GM18861 (cell line): ENCODE measurements at regions not wholly inside any gene's neighbourhood (a gene's known extent, or its start where the extent isn't known, plus 50 kb on each side); places are given as distances from the start of the nearest gene placed in this dataset.
A peak's percentile ranks its signal among the peaks of the same experiment; 100 is the strongest.
"Not testable (repeated sequence)": the region's sequence is repeated elsewhere in the genome, so short reads cannot be mapped to it uniquely, and the experiment has no call there.

ENCODE experiments used
- ATAC-seq: cut with Tn5 transposase; IDR thresholded peaks from one replicate; pipeline ENCODE4 v1.9.1; 2021; ENCODE audit not compliant: unreplicated experiment

DNA sequence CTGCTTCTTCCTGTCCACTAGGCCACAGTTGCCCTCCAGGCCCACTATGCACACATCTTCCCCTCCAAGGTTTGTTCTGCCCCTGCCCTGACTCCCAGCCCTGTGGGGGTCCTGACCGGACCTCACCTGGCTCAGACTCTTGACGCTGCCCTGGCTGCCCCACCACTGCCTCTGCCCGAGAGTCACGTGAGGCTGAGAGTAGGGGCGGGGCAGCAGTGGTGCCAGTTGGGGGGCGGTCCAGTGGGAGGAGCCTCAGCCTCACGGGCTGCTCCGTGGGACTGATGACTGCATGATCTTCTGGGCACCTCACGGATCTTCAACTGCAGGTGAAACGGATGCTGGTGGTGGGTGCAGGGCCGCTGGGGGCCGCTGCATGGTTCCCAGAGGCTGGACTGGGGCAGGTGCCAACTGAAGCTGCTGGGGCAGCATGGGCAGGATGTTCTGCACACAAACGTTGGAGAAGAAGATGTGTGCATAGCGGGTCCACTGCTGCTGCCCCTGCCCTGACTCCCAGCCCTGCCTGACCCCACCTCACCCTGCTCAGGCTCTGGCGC is 77.6 kb downstream of the HHIPL2 start:
- ATAC-seq, result not testable (repeated sequence)

DNA sequence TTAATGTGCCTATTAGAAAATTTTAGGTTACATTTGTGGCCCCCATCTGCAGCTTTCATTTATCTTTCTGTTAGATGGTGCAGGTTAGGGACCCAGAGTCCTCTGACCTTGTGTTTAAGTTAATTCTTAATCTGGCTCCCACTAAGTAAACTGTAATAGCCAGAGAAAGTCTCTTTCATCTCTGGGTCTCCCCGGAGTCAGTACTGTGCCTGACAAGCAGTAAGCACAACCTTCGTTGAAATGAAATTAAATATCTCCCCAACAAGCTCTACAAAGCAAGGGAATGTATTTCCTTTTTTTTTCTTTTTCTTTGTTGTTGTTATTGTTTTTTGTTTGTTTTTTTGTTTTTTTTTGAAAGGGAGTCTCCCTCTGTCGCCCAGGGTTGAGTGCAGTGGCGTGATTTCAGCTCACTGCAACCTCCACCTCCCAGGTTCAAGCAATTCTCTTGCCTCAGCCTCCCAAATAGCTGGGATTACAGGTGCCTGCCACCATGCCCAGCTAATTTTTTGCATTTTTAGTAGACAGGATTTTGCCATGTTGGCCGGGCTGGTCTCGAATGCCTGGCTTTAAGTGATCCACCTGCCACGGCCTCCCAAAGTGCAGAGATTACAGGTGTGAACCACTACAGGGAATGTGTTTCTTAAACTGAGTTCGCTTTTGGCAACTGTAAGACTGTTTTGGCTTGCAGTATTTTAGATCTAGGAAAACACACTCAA is 81.6 kb downstream of the HHIPL2 start:
- no peak for ATAC-seq

DNA sequence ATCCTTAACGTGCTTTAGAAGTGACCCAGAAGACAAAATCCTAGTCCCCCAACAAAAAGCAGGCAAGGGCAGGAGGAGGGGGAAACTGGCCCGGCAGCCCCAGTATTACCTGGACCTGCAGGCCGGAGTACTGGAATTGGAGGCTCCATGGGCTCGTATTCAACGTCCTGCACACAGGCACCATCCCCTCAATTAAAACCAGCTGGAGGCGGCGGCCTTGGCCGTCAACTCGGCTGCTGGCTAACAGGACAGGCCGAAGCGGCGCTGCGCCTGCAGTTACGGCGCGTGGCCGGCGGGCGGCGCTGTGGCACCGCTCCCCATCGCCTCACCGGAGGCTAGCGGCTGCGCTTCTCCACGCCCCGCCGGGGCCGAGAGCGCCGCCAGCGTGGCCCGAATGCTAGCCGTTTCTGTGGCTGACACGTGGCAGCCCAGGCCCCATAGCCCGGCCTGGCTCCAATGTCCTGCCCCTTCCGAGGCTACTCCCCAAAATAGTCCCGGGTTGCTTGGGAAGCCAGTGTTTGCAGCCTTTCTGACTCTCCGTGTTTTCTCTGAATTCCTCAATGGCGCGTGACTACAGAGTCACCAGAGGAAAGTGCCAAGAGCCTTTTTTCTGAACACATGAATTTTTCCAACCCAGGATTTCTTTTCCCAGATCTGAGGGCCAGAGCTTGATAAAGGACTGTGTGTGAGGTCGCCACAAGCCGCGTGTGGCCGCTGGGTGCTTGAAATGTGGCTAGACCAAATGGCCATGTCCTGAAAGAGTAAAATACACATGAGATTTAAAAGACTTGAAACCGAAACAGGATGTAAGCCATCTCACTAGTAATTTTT is 82.5 kb downstream of the HHIPL2 start:
- peak; percentile 84 for ATAC-seq

GRCh38 chr1:222464841-222465210 is 83.1 kb downstream of the HHIPL2 start:
- peak; percentile 26 for ATAC-seq

DNA sequence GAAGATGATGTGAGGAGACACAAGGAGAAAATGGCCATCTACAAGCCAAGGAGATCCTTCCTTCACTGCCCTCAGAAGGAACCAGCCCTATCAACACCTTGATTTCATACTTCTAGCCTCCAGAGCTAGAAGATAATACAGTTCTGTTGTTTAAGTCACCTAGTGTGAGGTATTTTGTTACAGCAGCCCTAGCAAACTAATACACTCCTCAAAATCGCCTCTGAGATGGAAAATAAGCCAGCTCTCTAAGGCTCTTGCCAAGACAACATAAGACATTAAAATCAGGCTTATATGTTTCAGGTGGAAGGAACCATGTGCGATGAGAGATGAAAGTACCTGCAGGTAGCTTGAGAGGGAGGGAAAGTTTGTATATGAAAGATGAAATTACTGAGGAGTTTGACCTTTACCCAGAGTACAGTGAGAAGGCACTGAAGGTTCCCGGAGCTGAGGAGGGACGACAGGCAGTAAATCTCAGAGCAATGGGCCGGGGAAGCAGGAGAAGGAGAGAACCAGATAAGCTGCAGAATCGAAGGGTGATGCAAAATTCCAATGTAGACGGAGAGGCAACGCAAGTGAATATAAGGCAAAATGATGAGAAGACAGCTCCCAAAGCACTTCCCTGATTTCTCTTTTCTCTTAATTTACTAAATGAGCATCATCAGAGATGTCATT is 84.7 kb downstream of the HHIPL2 start:
- ATAC-seq, result no peak

GRCh38 chr1:222462601-222463000 is 85.3 kb downstream of the HHIPL2 start:
- no peak for ATAC-seq

- ATAC-seq, result no peak
These were observed 86.0 kb downstream of the HHIPL2 start for GRCh38 chr1:222461941-222462340.

- ATAC-seq, result no peak
These were observed 88.3 kb downstream of the HHIPL2 start for GRCh38 chr1:222459652-222460051.

DNA sequence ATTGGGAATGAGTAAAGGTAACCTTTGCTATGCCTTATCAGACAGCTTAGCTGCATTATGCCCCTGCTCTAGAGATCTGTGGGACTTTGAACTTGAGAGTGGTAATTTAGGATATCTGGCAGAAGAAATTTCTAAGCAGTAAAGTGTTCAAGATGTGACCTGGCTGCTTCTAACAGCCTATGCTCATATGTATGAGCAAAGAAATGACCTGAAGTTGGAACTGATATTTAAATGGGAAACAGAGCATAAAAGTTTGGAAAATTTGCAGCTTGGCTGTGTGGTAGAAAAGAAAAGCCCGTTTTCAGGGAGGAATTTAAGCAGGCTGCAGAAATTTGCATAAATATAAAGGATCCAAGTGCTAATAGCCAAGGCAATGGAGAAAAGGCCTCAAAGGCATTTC is 90.4 kb downstream of the HHIPL2 start:
- ATAC-seq, result no peak

DNA sequence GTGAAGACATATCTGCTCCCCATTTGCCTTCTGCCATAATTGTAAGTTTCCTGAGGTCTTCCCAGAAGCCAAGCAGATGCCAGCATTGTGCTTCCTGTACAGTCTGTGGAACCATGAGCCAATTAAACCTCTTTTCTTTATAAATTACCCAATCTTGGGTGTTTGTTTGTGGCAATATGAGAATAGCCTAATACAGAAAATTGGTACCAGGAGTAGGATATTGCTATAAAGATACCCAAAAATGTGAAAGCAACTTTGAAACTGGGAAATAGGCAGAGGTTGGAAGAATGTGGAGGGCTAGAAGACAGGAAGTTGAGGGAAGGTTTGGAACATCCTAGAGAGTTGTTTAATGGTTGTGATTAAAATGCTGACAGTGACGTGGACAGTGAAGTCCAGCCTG is 90.8 kb downstream of the HHIPL2 start:
- no peak for ATAC-seq

DNA sequence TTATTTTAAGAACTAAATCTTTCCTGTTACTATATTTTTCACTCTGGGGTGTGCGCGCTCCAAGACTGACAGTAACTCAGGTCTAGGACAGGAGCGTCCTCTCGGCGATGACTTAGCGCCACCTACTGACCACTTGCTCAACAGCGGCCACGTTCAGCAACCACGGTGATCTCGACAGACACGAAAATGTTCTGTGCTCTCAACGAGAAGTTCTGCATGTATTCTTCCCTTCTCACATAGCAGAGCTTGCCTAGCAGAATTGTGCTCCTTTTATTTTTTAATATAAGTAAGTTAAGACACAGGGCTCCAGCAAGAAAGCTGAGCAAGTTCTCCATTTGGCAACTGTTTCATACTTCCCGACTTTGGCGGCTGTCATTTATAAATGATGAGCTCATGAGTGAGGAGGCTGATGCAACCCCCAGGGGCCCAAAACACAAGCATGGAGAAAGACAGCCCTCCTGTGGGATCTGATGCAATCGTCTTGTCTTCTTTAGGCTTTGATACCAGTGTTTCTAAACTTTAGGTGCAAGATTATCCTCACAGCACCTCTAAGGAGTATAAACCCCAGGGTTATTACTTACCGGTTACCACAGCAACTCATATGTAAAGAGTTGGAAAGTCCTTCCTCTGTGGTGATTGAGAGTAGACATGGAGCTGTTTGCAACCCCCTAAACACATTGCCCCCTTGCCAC is 92.6 kb downstream of the HHIPL2 start:
- peak; percentile 93 for ATAC-seq

GRCh38 chr1:222454782-222455181 is 93.1 kb downstream of the HHIPL2 start:
- no peak for ATAC-seq

DNA sequence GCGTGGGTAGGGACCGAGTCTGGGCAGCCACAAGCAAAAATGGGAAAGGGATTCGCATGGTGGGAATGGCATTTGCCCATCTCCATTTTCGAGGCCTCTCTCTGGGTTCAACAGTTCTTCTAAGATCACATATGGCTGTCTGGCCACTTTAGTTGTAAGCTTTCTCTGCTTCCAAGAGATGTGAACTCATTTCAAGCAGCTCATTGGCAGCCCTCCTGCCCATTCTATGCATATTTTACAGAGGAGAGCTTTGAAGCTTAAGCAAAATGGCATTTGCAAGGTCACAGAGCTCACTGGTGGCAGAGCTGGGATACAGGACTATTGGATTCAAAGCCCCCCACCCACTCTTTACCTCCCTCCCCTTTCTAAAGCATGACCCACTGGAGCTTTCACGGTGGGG is 93.7 kb downstream of the HHIPL2 start:
- ATAC-seq, result no peak

DNA sequence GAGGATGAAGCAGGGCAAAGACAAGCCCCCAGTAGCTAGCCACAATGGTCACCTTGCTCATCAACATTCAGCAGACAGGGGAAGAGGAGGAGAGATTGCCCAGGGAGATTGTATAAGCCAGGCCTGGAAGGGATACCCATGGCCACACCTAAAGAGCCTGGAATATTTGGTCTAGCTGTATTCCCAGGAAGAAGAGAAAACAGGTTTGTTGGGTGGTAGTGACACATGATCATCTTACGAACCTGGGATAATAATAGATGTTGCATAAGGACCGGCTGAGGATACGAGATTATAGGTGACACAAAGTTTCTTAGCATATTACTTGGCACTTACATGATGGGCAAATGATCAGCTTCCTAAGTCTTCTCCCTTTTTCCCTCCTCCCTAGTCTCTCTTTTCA is 95.9 kb downstream of the HHIPL2 start:
- no peak for ATAC-seq

DNA sequence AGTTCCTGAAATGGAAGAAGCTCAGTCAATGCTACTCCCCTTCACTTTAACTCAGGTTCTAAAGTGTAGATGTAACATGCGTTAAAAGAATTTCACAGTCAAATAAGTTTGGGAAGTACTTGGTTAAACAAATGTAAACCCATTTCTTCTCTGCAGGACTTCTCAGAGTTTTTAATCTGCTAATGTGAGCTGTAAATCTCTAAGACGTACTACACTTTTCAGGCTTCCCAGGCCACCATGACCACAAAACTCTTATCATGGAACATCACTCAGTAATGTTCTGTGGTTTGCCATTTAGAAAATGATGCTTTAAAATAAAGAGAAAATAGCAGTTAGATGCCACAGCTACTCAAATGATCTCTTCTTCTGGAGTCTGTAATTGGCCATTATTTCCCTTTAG is 104.3 kb downstream of the HHIPL2 start:
- ATAC-seq, result no peak

DNA sequence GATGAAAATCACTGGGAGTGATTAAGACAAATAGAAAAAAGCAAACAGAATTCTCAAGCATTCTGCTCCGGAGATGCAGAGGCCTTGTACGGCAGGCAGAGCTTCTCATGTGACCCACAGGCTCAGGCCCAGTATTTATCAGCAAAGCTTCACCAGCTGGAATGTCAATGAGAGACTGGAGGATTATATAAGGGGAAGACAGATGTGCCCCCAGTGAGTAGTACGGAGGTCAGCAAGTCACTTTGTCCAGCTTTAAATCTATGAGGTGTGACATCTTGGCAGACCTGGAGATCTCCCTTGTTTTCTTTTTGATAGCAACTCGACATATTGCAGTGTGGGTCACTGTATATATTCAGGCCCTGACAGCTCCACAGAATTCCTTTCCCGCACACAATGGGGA is 106.8 kb downstream of the HHIPL2 start:
- no peak for ATAC-seq

- no peak for ATAC-seq
These were observed 123.1 kb downstream of the HHIPL2 start for GRCh38 chr1:222424826-222425225.

GRCh38 chr1:222421380-222421779 is 126.5 kb downstream of the HHIPL2 start:
- no peak for ATAC-seq

DNA sequence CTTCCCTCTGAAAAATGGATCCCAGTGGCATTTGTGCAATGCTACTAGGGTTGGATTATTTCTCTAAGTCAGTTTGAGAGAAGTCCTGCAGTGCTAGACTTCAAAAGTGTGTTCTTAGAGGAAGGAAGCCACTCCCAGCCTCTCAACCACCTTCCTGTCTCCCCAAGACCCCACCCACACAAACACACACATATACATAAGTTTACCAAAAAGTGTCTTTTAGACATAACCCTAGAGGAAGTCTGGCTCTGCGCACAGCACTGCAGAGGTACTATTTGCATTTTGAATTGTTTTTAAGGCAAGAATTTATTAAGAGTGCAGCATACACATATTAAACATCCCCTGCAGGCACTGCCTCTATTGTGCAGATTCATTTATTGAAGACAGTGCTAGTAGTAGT is 127.3 kb downstream of the HHIPL2 start:
- ATAC-seq, result no peak

- no peak for ATAC-seq
These were observed 129.2 kb downstream of the HHIPL2 start for GRCh38 chr1:222418654-222419053.

DNA sequence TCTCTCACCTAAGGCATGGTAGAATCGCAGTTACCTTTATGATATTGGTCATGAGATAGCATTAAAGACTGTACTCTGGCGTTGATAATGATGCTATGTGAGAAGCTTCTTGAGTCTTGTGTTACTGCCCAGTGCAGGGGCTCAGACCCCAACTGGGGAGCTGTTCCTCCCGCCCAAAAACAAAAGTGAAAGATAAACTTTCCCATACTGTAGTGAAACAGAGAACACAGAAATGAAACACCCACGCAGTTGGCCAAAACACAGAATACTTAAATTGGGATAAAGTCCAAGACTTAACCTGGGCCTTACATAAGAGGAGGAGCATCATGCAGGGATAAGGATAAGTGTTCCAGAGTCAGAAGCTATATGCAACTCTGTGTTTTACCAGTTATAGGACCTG is 130.6 kb downstream of the HHIPL2 start:
- no peak for ATAC-seq
